DND-41 (cell line): ENCODE measurements at regions not wholly inside any gene's neighbourhood (a gene's known extent, or its start where the extent isn't known, plus 50 kb on each side); places are given as distances from the start of the nearest gene placed in this dataset.

Experiments
- EZH2 ChIP-seq: IDR thresholded peaks from 3 replicates; pipeline ENCODE4 v1.6.1; 2012; ENCODE audit warnings: borderline replicate concordance, low read depth, mild to moderate bottlenecking, moderate library complexity, low read length, inconsistent platforms; ENCODE audit not compliant: severe bottlenecking
- TF ChIP-seq, protein P1 (sequence below): IDR thresholded peaks from 2 replicates; pipeline ENCODE4 v1.5.1; 2012; ENCODE audit warnings: borderline replicate concordance, low read length, moderate library complexity, mild to moderate bottlenecking; ENCODE audit not compliant: poor library complexity, severe bottlenecking; ENCODE audit errors: extremely low read depth

GRCh38 chr18:55115606-55116005 lies 156.3 kb upstream of the CCDC68 start:
- TF ChIP-seq, protein P1, sequence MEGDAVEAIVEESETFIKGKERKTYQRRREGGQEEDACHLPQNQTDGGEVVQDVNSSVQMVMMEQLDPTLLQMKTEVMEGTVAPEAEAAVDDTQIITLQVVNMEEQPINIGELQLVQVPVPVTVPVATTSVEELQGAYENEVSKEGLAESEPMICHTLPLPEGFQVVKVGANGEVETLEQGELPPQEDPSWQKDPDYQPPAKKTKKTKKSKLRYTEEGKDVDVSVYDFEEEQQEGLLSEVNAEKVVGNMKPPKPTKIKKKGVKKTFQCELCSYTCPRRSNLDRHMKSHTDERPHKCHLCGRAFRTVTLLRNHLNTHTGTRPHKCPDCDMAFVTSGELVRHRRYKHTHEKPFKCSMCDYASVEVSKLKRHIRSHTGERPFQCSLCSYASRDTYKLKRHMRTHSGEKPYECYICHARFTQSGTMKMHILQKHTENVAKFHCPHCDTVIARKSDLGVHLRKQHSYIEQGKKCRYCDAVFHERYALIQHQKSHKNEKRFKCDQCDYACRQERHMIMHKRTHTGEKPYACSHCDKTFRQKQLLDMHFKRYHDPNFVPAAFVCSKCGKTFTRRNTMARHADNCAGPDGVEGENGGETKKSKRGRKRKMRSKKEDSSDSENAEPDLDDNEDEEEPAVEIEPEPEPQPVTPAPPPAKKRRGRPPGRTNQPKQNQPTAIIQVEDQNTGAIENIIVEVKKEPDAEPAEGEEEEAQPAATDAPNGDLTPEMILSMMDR = no peak
- no peak for TF ChIP-seq EZH2
